ENCODE measurements at regions not wholly inside any gene's neighbourhood (a gene's known extent, or its start where the extent isn't known, plus 50 kb on each side); places are given as distances from the start of the nearest gene placed in this dataset.
"Not testable (repeated sequence)": the region's sequence is repeated elsewhere in the genome, so short reads cannot be mapped to it uniquely, and the experiment has no call there.

DNA sequence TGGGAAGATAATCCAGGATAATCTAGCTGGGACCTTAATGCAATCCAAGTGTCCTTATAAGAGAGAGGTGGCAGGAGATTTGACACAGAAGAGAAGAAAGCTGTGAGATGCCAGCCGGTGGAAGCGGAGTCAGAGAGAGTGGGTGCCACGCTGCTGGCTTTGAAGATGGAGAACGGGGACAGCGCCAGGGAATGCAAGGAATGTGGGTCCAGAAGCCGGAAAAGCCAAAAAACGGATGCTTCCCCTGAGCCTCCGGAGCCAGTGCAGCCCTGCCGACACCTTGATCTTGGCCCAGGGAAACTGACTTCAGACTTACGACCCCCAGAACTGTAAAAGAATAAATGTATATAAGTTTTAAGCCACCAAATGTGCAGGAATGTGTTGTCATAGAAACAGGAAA is 152.6 kb downstream of the ZNF281 start:
- Histone ChIP-seq H3K27ac (no peak overlapping the region), H3K4me1 (no peaks in the 10 kb centered on the region), H3K27me3 (replicated peaks in 1 of 7) (peaks cover 0 to 4% (median 0%) of the 10 kb centered on the region in 7 donors), H3K9me3 (no peaks in the 10 kb centered on the region), H3K36me3 (no peaks in the 10 kb centered on the region), H3K4me3 (no peak overlapping the region)
- no peak for DNase-seq
- no peak for TF ChIP-seq POLR2A (IDR thresholded peaks at IDR 0.05)
- TF ChIP-seq POLR2AphosphoS5 (IDR thresholded peaks at IDR 0.05), result no peak
- TF ChIP-seq, protein P1, sequence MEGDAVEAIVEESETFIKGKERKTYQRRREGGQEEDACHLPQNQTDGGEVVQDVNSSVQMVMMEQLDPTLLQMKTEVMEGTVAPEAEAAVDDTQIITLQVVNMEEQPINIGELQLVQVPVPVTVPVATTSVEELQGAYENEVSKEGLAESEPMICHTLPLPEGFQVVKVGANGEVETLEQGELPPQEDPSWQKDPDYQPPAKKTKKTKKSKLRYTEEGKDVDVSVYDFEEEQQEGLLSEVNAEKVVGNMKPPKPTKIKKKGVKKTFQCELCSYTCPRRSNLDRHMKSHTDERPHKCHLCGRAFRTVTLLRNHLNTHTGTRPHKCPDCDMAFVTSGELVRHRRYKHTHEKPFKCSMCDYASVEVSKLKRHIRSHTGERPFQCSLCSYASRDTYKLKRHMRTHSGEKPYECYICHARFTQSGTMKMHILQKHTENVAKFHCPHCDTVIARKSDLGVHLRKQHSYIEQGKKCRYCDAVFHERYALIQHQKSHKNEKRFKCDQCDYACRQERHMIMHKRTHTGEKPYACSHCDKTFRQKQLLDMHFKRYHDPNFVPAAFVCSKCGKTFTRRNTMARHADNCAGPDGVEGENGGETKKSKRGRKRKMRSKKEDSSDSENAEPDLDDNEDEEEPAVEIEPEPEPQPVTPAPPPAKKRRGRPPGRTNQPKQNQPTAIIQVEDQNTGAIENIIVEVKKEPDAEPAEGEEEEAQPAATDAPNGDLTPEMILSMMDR (IDR thresholded peaks at IDR 0.05 in 8 of 11, conservative IDR thresholded peaks at IDR 0.05 in 3 of 11), result no peak
- 83 to 91% (median 89%) methylated on average over 10 of the region's 10 CpGs for WGBS, 5 donors
- intact Hi-C loops (cut with DNase I; ENCODE audit: low total_unique reads), result no loop called here

DNA sequence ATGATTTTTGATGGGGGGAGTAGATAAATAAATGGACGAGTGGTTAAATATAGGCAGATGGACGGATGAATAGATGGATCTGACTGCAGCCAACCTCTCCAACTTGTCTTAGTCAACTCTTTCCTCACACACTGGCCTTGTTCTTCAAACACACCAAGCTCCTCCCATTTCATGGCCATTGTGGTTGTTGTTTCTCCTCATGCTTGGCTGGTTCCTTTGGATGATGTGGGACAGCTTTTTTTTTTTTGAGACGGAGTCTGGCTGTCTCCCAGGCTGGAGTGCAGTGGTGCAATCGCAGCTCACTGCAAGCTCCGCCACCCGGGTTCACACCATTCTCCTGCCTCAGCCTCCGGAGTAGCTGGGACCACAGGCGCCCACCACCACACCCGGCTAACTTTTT is 155.2 kb downstream of the ZNF281 start:
- intact Hi-C loops (cut with DNase I; ENCODE audit: low total_unique reads); DNase-seq: not testable (repeated sequence)

DNA sequence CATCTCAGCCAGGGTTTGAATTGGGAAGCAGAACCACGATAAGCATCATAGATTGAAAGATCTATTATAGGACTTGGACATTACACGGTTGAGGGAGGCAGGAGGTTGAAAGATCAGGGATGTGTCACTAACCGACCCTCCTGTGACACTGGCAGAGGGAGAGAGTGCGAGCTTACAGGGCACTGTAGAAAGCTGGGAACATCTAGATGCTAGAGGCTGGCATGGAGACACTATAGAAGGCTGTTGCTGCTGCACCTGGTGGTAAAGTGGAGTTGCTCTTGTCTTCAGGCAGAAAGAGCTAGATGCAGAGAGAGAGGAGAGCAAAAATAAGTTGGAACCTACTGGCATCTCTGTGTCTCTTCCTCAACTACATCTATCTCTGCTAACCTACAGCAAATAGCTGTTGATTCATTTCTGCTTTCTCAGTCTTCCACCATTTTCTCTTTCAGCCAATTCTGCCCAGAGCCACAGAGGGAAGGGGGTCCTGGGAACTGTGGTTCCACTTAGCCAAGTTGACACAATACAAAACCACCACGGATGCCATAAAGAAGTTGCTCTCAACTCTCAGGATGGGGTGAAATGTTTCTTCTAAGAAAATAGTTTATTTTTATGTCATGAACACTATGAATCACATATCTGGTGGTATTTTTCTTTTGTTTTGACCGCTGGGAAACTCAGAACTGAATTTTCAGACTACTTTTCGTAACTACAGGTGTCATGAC is 155.9 kb downstream of the ZNF281 start:
- intact Hi-C loops (cut with DNase I; ENCODE audit: low total_unique reads), result no loop called here
- H3K9me3 ChIP-seq, result no peaks in the 10 kb centered on the region
- TF ChIP-seq POLR2AphosphoS5 (IDR thresholded peaks at IDR 0.05) (no peak), POLR2A (IDR thresholded peaks at IDR 0.05) (no peak)
- TF ChIP-seq, protein P1 (IDR thresholded peaks at IDR 0.05 in 8 of 11, conservative IDR thresholded peaks at IDR 0.05 in 3 of 11), result no peak
- H3K27me3 ChIP-seq (replicated peaks in 1 of 7), result peaks cover 0 to 4% (median 0%) of the 10 kb centered on the region in 7 donors
- H3K27ac ChIP-seq, result no peak overlapping the region
- DNase-seq, result no peak
- no peak overlapping the region for H3K4me3 ChIP-seq
- H3K4me1 ChIP-seq, result no peaks in the 10 kb centered on the region
- H3K36me3 ChIP-seq, result no peaks in the 10 kb centered on the region
- WGBS, 5 donors, result 73 to 87% (median 82%) methylated on average over 7 of the region's 7 CpGs

More for the DNA sequence above, 155.2 kb downstream of the ZNF281 start:
- not testable (repeated sequence) for H3K36me3 ChIP-seq; H3K27me3 ChIP-seq (replicated peaks in 1 of 7); H3K27ac ChIP-seq; H3K4me1 ChIP-seq; H3K9me3 ChIP-seq; H3K4me3 ChIP-seq
- WGBS, 5 donors, result 81 to 93% (median 92%) methylated on average over 9 of the region's 9 CpGs

DNA sequence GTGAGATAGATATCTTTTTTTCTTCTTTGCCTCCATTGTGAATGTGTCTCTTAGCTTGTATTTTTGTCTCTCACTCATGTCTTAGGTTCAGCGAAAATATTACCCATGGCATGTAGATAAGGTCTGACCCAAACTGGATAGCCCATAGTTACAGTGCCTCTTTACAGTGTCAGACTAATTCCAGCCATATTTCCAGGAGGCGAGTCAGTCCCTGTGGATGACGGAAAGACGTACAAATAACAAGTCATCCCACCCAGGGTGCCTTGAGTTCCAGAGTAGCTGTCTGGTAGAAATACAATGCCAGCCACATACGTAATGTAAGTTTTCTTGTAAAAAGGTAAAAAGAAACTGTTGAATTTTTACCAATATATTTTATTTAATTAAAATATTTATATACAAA is 157.3 kb downstream of the ZNF281 start:
- TF ChIP-seq POLR2A (IDR thresholded peaks at IDR 0.05), result no peak
- TF ChIP-seq, protein P1 (IDR thresholded peaks at IDR 0.05 in 8 of 11, conservative IDR thresholded peaks at IDR 0.05 in 3 of 11), result no peak
- no peak for TF ChIP-seq POLR2AphosphoS5 (IDR thresholded peaks at IDR 0.05)
- Histone ChIP-seq H3K4me1 (no peaks in the 10 kb centered on the region), H3K27ac (no peak overlapping the region), H3K9me3 (no peaks in the 10 kb centered on the region), H3K27me3 (replicated peaks in 1 of 7) (peaks cover 0 to 7% (median 0%) of the 10 kb centered on the region in 7 donors), H3K4me3 (no peak overlapping the region), H3K36me3 (no peaks in the 10 kb centered on the region)
- intact Hi-C loops (cut with DNase I; ENCODE audit: low total_unique reads), result no loop called here
- WGBS, 5 donors, result 90 to 99% (median 96%) methylated on average over 5 of the region's 5 CpGs
- no peak for DNase-seq
